B cell (primary cell): ENCODE measurements at regions not wholly inside any gene's neighbourhood (a gene's known extent, or its start where the extent isn't known, plus 50 kb on each side); places are given as distances from the start of the nearest gene placed in this dataset.

Experiments used
- ATAC-seq: fragments of 200-7000 bp; cut with Tn5 transposase; one replicate; pipeline ENCODE4 v1.10.0; 2021; ENCODE audit warnings: low read depth, mild to moderate bottlenecking, moderate number of reproducible peaks, moderate library complexity
- CTCF ChIA-PET: fragments of 350-600 bp; sonication (Branson Sonifier 250); formaldehyde crosslinking; loops from one replicate; lab custom pipeline; 2021; ENCODE audit warnings: antibody characterized with exemption, inconsistent platforms; lab: Charles Lee
- POLR2A ChIA-PET: fragments of 350-600 bp; sonication (Branson Sonifier 250); formaldehyde crosslinking; loops from one replicate; lab custom pipeline; 2021; ENCODE audit warnings: antibody characterized with exemption; lab: Charles Lee
- DNase-seq: peaks from one replicate; pipeline ENCODE4 v3.0.0; 2013
- H2AFZ ChIP-seq: 2 replicates; pipeline ENCODE4 v1.6.1; 2012; ENCODE audit warnings: mild to moderate bottlenecking, low read depth, low read length; ENCODE audit not compliant: insufficient read depth, poor library complexity, severe bottlenecking
- H3K27ac ChIP-seq, 2 donors: 1 replicate in 1 of 2; 2 replicates in 1 of 2; pipeline ENCODE4 v1.5.1; 2012 to 2013; ENCODE audit warnings: low read length in 2 of 2, mild to moderate bottlenecking in 2 of 2, moderate library complexity in 1 of 2
- H3K27me3 ChIP-seq, 4 experiments: fragments of 200-600 bp in 1 of 4; sonication (generic) in 1 of 4; replicated peaks in 1 of 4; 1 replicate in 2 of 4; 2 replicates in 2 of 4; pipeline versions ENCODE4 v1.6.1 to v1.7.0; 2013 to 2016; ENCODE audit warnings: low read length in 3 of 4, mild to moderate bottlenecking in 2 of 4, mixed read lengths in 1 of 4, moderate library complexity in 1 of 4; ENCODE audit not compliant: insufficient read depth in 4 of 4, control insufficient read depth in 3 of 4; ENCODE audit errors: control extremely low read depth in 1 of 4
- H3K36me3 ChIP-seq, 2 experiments: replicated peaks in 1 of 2; 1 replicate in 1 of 2; 2 replicates in 1 of 2; pipeline versions ENCODE4 v1.6.1 to v1.7.1; 2013; ENCODE audit warnings: low read length in 1 of 2; ENCODE audit not compliant: insufficient read depth in 2 of 2, control insufficient read depth in 1 of 2; ENCODE audit errors: control extremely low read depth in 1 of 2, extremely low read depth in 1 of 2
- H3K4me1 ChIP-seq, 2 donors: fragments of 200-600 bp in 1 of 2; sonication (generic) in 1 of 2; 1 replicate in 1 of 2; 2 replicates in 1 of 2; pipeline versions ENCODE4 v1.5.1 to v1.6.1; 2013 to 2017; ENCODE audit warnings: low read length in 2 of 2; ENCODE audit not compliant: control insufficient read depth in 2 of 2, insufficient read depth in 2 of 2
- H3K4me2 ChIP-seq: replicated peaks from 2 replicates; pipeline ENCODE3; 2012; ENCODE audit warnings: mild to moderate bottlenecking, low read depth, low read length; ENCODE audit not compliant: poor library complexity, severe bottlenecking
- H3K4me3 ChIP-seq, 5 experiments: fragments of 200-600 bp in 1 of 5; sonication (generic) in 1 of 5; 1 replicate in 3 of 5; 2 replicates in 2 of 5; pipeline versions ENCODE4 v1.5.1 to v1.7.0; 2011 to 2016; ENCODE audit warnings: low read length in 4 of 5, mild to moderate bottlenecking in 4 of 5, low read depth in 2 of 5, control low read depth in 1 of 5, moderate library complexity in 1 of 5; ENCODE audit not compliant: insufficient read depth in 1 of 5; ENCODE audit errors: control extremely low read depth in 1 of 5, extremely low read depth in 1 of 5
- H3K79me2 ChIP-seq: fragments of 200-600 bp; sonication (generic); one replicate; pipeline ENCODE4 v1.6.0; 2016; ENCODE audit warnings: low read length; ENCODE audit not compliant: control insufficient read depth, insufficient read depth
- H3K9ac ChIP-seq: fragments of 200-600 bp; sonication (generic); 2 replicates; pipeline ENCODE4 v1.6.1; 2017; ENCODE audit warnings: mild to moderate bottlenecking, low read length, moderate library complexity
- H3K9me3 ChIP-seq, 3 donors: one replicate each; pipeline versions ENCODE4 v1.6.1 to v1.7.1; 2013; ENCODE audit warnings: low read length in 2 of 3; ENCODE audit not compliant: control insufficient read depth in 2 of 3, insufficient read depth in 1 of 3; ENCODE audit errors: control extremely low read depth in 1 of 3
- H4K20me1 ChIP-seq: 2 replicates; pipeline ENCODE4 v1.6.0; 2012; ENCODE audit warnings: mild to moderate bottlenecking, low read length; ENCODE audit not compliant: insufficient read depth, control insufficient read depth, poor library complexity, severe bottlenecking
- H3K27ac Mint-ChIP-seq: one replicate; pipeline ENCODE4 v1.8.0; 2021; ENCODE audit warnings: mixed read lengths
- H3K27me3 Mint-ChIP-seq: one replicate; pipeline ENCODE4 v1.8.0; 2021; ENCODE audit warnings: mixed read lengths
- H3K4me1 Mint-ChIP-seq: one replicate; pipeline ENCODE4 v1.8.0; 2021; ENCODE audit warnings: mixed read lengths
- H3K4me3 Mint-ChIP-seq: one replicate; pipeline ENCODE4 v1.8.0; 2021; ENCODE audit warnings: mixed read lengths
- H3K9me3 Mint-ChIP-seq: one replicate; pipeline ENCODE4 v1.8.0; 2022; ENCODE audit warnings: mixed read lengths; ENCODE audit not compliant: insufficient read depth
- EZH2 ChIP-seq: IDR thresholded peaks from 2 replicates; pipeline ENCODE4 v1.6.1; 2012; ENCODE audit warnings: borderline replicate concordance, low read depth, mild to moderate bottlenecking, moderate library complexity, low read length; ENCODE audit not compliant: insufficient read depth, poor library complexity, severe bottlenecking
- whole genome bisulfite sequencing: methylation state at CpG from one replicate; pipeline ENCODE4 v1.1.5; 2013; ENCODE audit warnings: missing lambda C conversion rate; ENCODE audit not compliant: insufficient coverage; 5-methylcytosine and 5-hydroxymethylcytosine counted together
- intact Hi-C: fragments of 100-400 bp; cut with micrococcal nuclease; formaldehyde crosslinking; loops from one replicate; pipeline ENCODE4 v1.10.0; 2022
- TF ChIP-seq, protein P1 (sequence below): fragments of 200-600 bp; IDR thresholded peaks from one replicate; pipeline ENCODE4 v1.8.0; 2022; ENCODE audit warnings: antibody characterized with exemption, mild to moderate bottlenecking

- no peak overlapping the region for H3K4me3 Mint-ChIP-seq
Measured at GRCh38 chr21:19320291-19320690, 916.7 kb upstream of the TMPRSS15 start.

DNA sequence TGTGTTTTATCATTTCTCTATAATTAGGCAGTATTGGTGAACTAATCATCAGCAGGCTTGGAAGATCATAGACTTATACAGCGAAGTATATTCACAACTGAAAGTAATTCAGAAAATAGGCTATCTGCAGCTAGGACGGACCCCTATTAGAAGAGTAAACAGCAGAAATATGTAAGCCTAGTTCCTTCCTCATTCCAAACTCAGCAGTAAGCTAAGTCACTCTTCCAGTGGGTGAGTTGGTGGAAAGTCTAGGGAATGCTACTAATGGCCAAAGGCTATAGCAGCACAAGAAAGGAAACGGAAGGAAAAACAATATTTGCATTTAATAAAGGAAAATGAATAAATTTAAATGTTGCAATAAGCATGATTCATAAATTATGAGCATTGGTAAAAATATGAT, 918.1 kb upstream of the TMPRSS15 start:
- Mint-ChIP-seq H3K4me1 (no peaks in the 10 kb centered on the region), H3K9me3 (peaks cover 3% of the 10 kb centered on the region), H3K27ac (no peak overlapping the region), H3K4me3 (no peak overlapping the region), H3K27me3 (no peaks in the 10 kb centered on the region)
- POLR2A ChIA-PET: no interaction called here
- H3K9me3 ChIP-seq: peaks cover 0 to 8% (median 1%) of the 10 kb centered on the region in 3 donors
- H3K4me3 ChIP-seq: no peak overlapping the region
- no peaks in the 10 kb centered on the region for H3K4me1 ChIP-seq
- H3K36me3 ChIP-seq: no peaks in the 10 kb centered on the region
- H3K79me2 ChIP-seq: no peaks in the 10 kb centered on the region
- no peak for DNase-seq
- CTCF ChIA-PET: no interaction called here
- TF ChIP-seq EZH2: no peak
- TF ChIP-seq, protein P1, sequence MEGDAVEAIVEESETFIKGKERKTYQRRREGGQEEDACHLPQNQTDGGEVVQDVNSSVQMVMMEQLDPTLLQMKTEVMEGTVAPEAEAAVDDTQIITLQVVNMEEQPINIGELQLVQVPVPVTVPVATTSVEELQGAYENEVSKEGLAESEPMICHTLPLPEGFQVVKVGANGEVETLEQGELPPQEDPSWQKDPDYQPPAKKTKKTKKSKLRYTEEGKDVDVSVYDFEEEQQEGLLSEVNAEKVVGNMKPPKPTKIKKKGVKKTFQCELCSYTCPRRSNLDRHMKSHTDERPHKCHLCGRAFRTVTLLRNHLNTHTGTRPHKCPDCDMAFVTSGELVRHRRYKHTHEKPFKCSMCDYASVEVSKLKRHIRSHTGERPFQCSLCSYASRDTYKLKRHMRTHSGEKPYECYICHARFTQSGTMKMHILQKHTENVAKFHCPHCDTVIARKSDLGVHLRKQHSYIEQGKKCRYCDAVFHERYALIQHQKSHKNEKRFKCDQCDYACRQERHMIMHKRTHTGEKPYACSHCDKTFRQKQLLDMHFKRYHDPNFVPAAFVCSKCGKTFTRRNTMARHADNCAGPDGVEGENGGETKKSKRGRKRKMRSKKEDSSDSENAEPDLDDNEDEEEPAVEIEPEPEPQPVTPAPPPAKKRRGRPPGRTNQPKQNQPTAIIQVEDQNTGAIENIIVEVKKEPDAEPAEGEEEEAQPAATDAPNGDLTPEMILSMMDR: no peak
- H3K9ac ChIP-seq: no peak overlapping the region
- no peak overlapping the region for H2AFZ ChIP-seq
- no peaks in the 10 kb centered on the region for H3K27me3 ChIP-seq
- WGBS: no CpG with 5 or more reads among the region's 3 CpGs
- H4K20me1 ChIP-seq: no peaks in the 10 kb centered on the region
- ATAC-seq: no peak
- H3K27ac ChIP-seq: no peak overlapping the region
- H3K4me2 ChIP-seq: no peak overlapping the region
- intact Hi-C loops: no loop called here

More at GRCh38 chr21:19320291-19320690, 916.7 kb upstream of the TMPRSS15 start:
- Histone ChIP-seq H3K4me1 (no peaks in the 10 kb centered on the region), H3K79me2 (no peaks in the 10 kb centered on the region), H3K36me3 (no peaks in the 10 kb centered on the region), H2AFZ (no peak overlapping the region), H3K27me3 (no peaks in the 10 kb centered on the region), H3K4me3 (no peak overlapping the region), H4K20me1 (no peaks in the 10 kb centered on the region), H3K27ac (no peak overlapping the region), H3K9me3 (peaks cover 0 to 8% (median 1%) of the 10 kb centered on the region in 3 donors), H3K4me2 (no peak overlapping the region), H3K9ac (no peak overlapping the region)
- ChIA-PET CTCF (no interaction called here), POLR2A (no interaction called here)
- WGBS: no CpG with 5 or more reads among the region's 1 CpG
- no peaks in the 10 kb centered on the region for H3K27me3 Mint-ChIP-seq
- TF ChIP-seq EZH2: no peak
- TF ChIP-seq, protein P1: no peak
- ATAC-seq: no peak
- H3K9me3 Mint-ChIP-seq: peaks cover 3% of the 10 kb centered on the region
- intact Hi-C loops: no loop called here
- no peaks in the 10 kb centered on the region for H3K4me1 Mint-ChIP-seq
- no peak overlapping the region for H3K27ac Mint-ChIP-seq
- no peak for DNase-seq
